HEK293 (cell line): ENCODE measurements at regions not wholly inside any gene's neighbourhood (a gene's known extent, or its start where the extent isn't known, plus 50 kb on each side); places are given as distances from the start of the nearest gene placed in this dataset.

Source experiments
- CTCF ChIA-PET: fragments of 350-600 bp; formaldehyde crosslinking; extraction: SDS; loops from one replicate; lab custom pipeline; 2021; ENCODE audit warnings: antibody characterized with exemption; lab: Yijun Ruan, JAX
- POLR2A ChIA-PET: fragments of 300-600 bp; formaldehyde crosslinking; extraction: SDS; loops from one replicate; lab custom pipeline; 2020; ENCODE audit warnings: antibody characterized with exemption, inconsistent platforms; lab: Yijun Ruan, JAX
- H3K27ac ChIP-seq: fragments of 200-500 bp; sonication (Bioruptor generic); 2 replicates; pipeline ENCODE4 v1.5.1; 2014; ENCODE audit warnings: low read depth, low read length, control low read depth, inconsistent platforms; ENCODE audit errors: extremely low read depth
- H3K36me3 ChIP-seq, 2 experiments: fragments of 200-500 bp in 1 of 2; sonication (Bioruptor generic) in 1 of 2; 1 replicate in 1 of 2; 2 replicates in 1 of 2; pipeline ENCODE4 v1.5.1; 2014 to 2017; ENCODE audit warnings: inconsistent platforms in 2 of 2, low read length in 2 of 2; ENCODE audit not compliant: control insufficient read depth in 2 of 2, insufficient read depth in 1 of 2
- H3K4me1 ChIP-seq: fragments of 200-500 bp; sonication (Bioruptor generic); 2 replicates; pipeline ENCODE4 v1.5.1; 2014; ENCODE audit warnings: mild to moderate bottlenecking, low read length, inconsistent platforms; ENCODE audit not compliant: control insufficient read depth, insufficient read depth
- H3K4me3 ChIP-seq: 2 replicates; pipeline ENCODE4 v1.5.1; 2011; ENCODE audit warnings: low read depth, mild to moderate bottlenecking, control low read depth, low read length, moderate library complexity
- H3K9me3 ChIP-seq: fragments of 200-500 bp; sonication (Bioruptor generic); 2 replicates; pipeline ENCODE4 v1.5.1; 2014; ENCODE audit warnings: low read depth, low read length, inconsistent platforms; ENCODE audit not compliant: control insufficient read depth, insufficient read depth
- AEBP2 ChIP-seq: fragments of 450-650 bp; formaldehyde crosslinking; IDR thresholded peaks from 2 replicates; pipeline ENCODE4 v1.5.1; 2016; ENCODE audit warnings: missing biosample characterization, missing genetic modification characterization, borderline replicate concordance
- BCL11B ChIP-seq: fragments of 450-650 bp; formaldehyde crosslinking; IDR thresholded peaks from 2 replicates; pipeline ENCODE4 v1.5.1; 2016; ENCODE audit warnings: low read depth, missing biosample characterization, missing genetic modification characterization
- GLI4 ChIP-seq: fragments of 450-650 bp; formaldehyde crosslinking; IDR thresholded peaks from 2 replicates; pipeline ENCODE4 v1.5.1; 2016; ENCODE audit warnings: missing biosample characterization, missing genetic modification characterization
- PRDM6 ChIP-seq: fragments of 450-650 bp; formaldehyde crosslinking; IDR thresholded peaks from 2 replicates; pipeline ENCODE4 v1.5.1; 2017; ENCODE audit warnings: missing biosample characterization, missing genetic modification characterization
- REST ChIP-seq: fragments of 450-650 bp; formaldehyde crosslinking; IDR thresholded peaks from 2 replicates; pipeline ENCODE4 v1.5.1; 2016; ENCODE audit warnings: missing biosample characterization, missing genetic modification characterization
- ZBTB10 ChIP-seq: fragments of 450-650 bp; formaldehyde crosslinking; IDR thresholded peaks from 2 replicates; pipeline ENCODE4 v1.5.1; 2016; ENCODE audit warnings: missing biosample characterization, missing genetic modification characterization
- ZBTB17 ChIP-seq: fragments of 450-650 bp; formaldehyde crosslinking; IDR thresholded peaks from 2 replicates; pipeline ENCODE4 v1.5.1; 2016; ENCODE audit warnings: missing biosample characterization, missing genetic modification characterization
- ZFP37 ChIP-seq: fragments of 450-650 bp; formaldehyde crosslinking; IDR thresholded peaks from 2 replicates; pipeline ENCODE4 v1.5.1; 2016; ENCODE audit warnings: missing biosample characterization, missing genetic modification characterization
- ZNF132 ChIP-seq: fragments of 450-650 bp; formaldehyde crosslinking; IDR thresholded peaks from 2 replicates; pipeline ENCODE4 v1.5.1; 2017; ENCODE audit warnings: missing biosample characterization, missing genetic modification characterization, borderline replicate concordance
- ZNF366 ChIP-seq: fragments of 450-650 bp; formaldehyde crosslinking; conservative IDR thresholded peaks from 2 replicates; pipeline ENCODE4 v1.5.1; 2016; ENCODE audit warnings: missing biosample characterization, missing genetic modification characterization
- ZNF37A ChIP-seq: fragments of 450-650 bp; IDR thresholded peaks from 2 replicates; pipeline ENCODE4 v1.5.1; 2018; ENCODE audit warnings: missing biosample characterization, missing genetic modification characterization
- ZNF423 ChIP-seq: fragments of 450-650 bp; formaldehyde crosslinking; IDR thresholded peaks from 2 replicates; pipeline ENCODE4 v1.5.1; 2016; ENCODE audit warnings: missing biosample characterization, missing genetic modification characterization
- ZNF48 ChIP-seq: fragments of 450-650 bp; formaldehyde crosslinking; IDR thresholded peaks from 2 replicates; pipeline ENCODE4 v1.5.1; 2016; ENCODE audit warnings: missing biosample characterization, missing genetic modification characterization
- ZNF514 ChIP-seq: fragments of 450-650 bp; formaldehyde crosslinking; IDR thresholded peaks from 2 replicates; pipeline ENCODE4 v1.5.1; 2016; ENCODE audit warnings: missing biosample characterization, missing genetic modification characterization
- ZNF610 ChIP-seq: fragments of 450-650 bp; formaldehyde crosslinking; IDR thresholded peaks from 2 replicates; pipeline ENCODE4 v1.5.1; 2016; ENCODE audit warnings: missing biosample characterization, missing genetic modification characterization, borderline replicate concordance
- ZNF654 ChIP-seq: fragments of 450-650 bp; formaldehyde crosslinking; IDR thresholded peaks from 2 replicates; pipeline ENCODE4 v1.5.1; 2016; ENCODE audit warnings: low read depth, missing biosample characterization, missing genetic modification characterization

- CTCF ChIA-PET = interaction anchor here (1.1 kb wide), 1 partner anchor 9 kb away, joined by 3 read pairs; no protein-coding TSS in a partner anchor
- TF ChIP-seq ZBTB17 (tag by site-specific recombination) (no peak), ZNF610 (peak; percentile 98)
- Histone ChIP-seq H3K4me1 (no peaks in the 10 kb centered on the region), H3K9me3 (no peaks in the 10 kb centered on the region), H3K27ac (no peak overlapping the region), H3K36me3 (no peaks in the 10 kb centered on the region), H3K4me3 (no peak overlapping the region)
- POLR2A ChIA-PET = no interaction called here
These were observed 320.0 kb downstream of the PRDM2 start for GRCh38 chr1:14020006-14020405.

GRCh38 chr1:14027099-14027498 is 327.1 kb downstream of the PRDM2 start:
- CTCF ChIA-PET = no interaction called here
- Histone ChIP-seq H3K9me3 (no peaks in the 10 kb centered on the region), H3K36me3 (no peaks in the 10 kb centered on the region), H3K4me1 (no peaks in the 10 kb centered on the region), H3K4me3 (no peak overlapping the region), H3K27ac (no peak overlapping the region)
- TF ChIP-seq PRDM6 (tag by site-specific recombination) = no peak
- no peak for TF ChIP-seq ZNF514
- no peak for TF ChIP-seq BCL11B (tag by site-specific recombination)
- no peak for TF ChIP-seq ZNF423 (tag by site-specific recombination)
- TF ChIP-seq ZFP37 (tag by site-specific recombination) = no peak
- POLR2A ChIA-PET = no interaction called here

- no peaks in the 10 kb centered on the region for H3K4me1 ChIP-seq
- no peak overlapping the region for H3K27ac ChIP-seq
- POLR2A ChIA-PET = no interaction called here
- CTCF ChIA-PET = no interaction called here
- H3K9me3 ChIP-seq = no peaks in the 10 kb centered on the region
- no peak overlapping the region for H3K4me3 ChIP-seq
- no peak for TF ChIP-seq ZNF366 (tag by site-specific recombination)
- no peak for TF ChIP-seq ZNF654 (tag by site-specific recombination)
- no peak for TF ChIP-seq ZNF132 (tag by site-specific recombination)
- H3K36me3 ChIP-seq = no peaks in the 10 kb centered on the region
These were observed 331.5 kb downstream of the PRDM2 start for GRCh38 chr1:14031461-14031860.

GRCh38 chr1:14034506-14034905 is 334.5 kb downstream of the PRDM2 start:
- TF ChIP-seq ZBTB10 (tag by site-specific recombination) = no peak
- no peak for TF ChIP-seq ZNF48 (tag by site-specific recombination)
- no peak for TF ChIP-seq REST (tag by site-specific recombination)
- TF ChIP-seq AEBP2 = no peak
- TF ChIP-seq GLI4 = no peak
- no peak for TF ChIP-seq ZNF37A (tag by site-specific recombination)
- H3K9me3 ChIP-seq = no peaks in the 10 kb centered on the region
- CTCF ChIA-PET = no interaction called here

More at GRCh38 chr1:14034506-14034905, 334.5 kb downstream of the PRDM2 start:
- POLR2A ChIA-PET = no interaction called here
- no peak overlapping the region for H3K4me3 ChIP-seq
- no peaks in the 10 kb centered on the region for H3K36me3 ChIP-seq
- no peaks in the 10 kb centered on the region for H3K4me1 ChIP-seq
- H3K27ac ChIP-seq = no peak overlapping the region
